ENCODE measurements at regions not wholly inside any gene's neighbourhood (a gene's known extent, or its start where the extent isn't known, plus 50 kb on each side); places are given as distances from the start of the nearest gene placed in this dataset.
"Not testable (repeated sequence)": the region's sequence is repeated elsewhere in the genome, so short reads cannot be mapped to it uniquely, and the experiment has no call there.

GRCh38 chr2:94737736-94738342, 133.4 kb upstream of the TEKT4 start:
- DNase-seq: not testable (repeated sequence)

GRCh38 chr2:94753466-94753998, 117.7 kb upstream of the TEKT4 start:
- DNase-seq: no peak

- DNase-seq: no peak
These were observed 112.7 kb upstream of the TEKT4 start for GRCh38 chr2:94758546-94758945.

- no peak for DNase-seq
These were observed 112.0 kb upstream of the TEKT4 start for GRCh38 chr2:94759211-94759610.

- no peak for DNase-seq
These were observed 108.6 kb upstream of the TEKT4 start for GRCh38 chr2:94762600-94762999.

- no peak for DNase-seq
These were observed 107.9 kb upstream of the TEKT4 start for GRCh38 chr2:94763318-94763717.

GRCh38 chr2:94764331-94764730, 106.9 kb upstream of the TEKT4 start:
- not testable (repeated sequence) for DNase-seq

- no peak for DNase-seq
These were observed 103.9 kb upstream of the TEKT4 start for GRCh38 chr2:94767336-94767735.

- no peak for DNase-seq
These were observed 101.5 kb upstream of the TEKT4 start for GRCh38 chr2:94769733-94770132.

GRCh38 chr2:94774851-94775250, 96.4 kb upstream of the TEKT4 start:
- no peak for DNase-seq

GRCh38 chr2:94776036-94776435, 95.2 kb upstream of the TEKT4 start:
- no peak for DNase-seq

GRCh38 chr2:94785105-94785504, 86.1 kb upstream of the TEKT4 start:
- not testable (repeated sequence) for DNase-seq

GRCh38 chr2:94786424-94786823, 84.8 kb upstream of the TEKT4 start:
- DNase-seq: not testable (repeated sequence)

- not testable (repeated sequence) for DNase-seq
These were observed 81.1 kb upstream of the TEKT4 start for GRCh38 chr2:94790169-94790568.

GRCh38 chr2:94797235-94797634, 74.0 kb upstream of the TEKT4 start:
- DNase-seq: peak in 1 of 2 experiments; percentile 33
